Inflammatory macrophage treated with lipopolysaccharide for 1 hour (primary cell): ENCODE measurements at regions not wholly inside any gene's neighbourhood (a gene's known extent, or its start where the extent isn't known, plus 50 kb on each side); places are given as distances from the start of the nearest gene placed in this dataset.
"Not testable (repeated sequence)": the region's sequence is repeated elsewhere in the genome, so short reads cannot be mapped to it uniquely, and the experiment has no call there.

Source experiments
- DNase-seq, 2 donors: peaks; one replicate each; pipeline ENCODE4 v3.0.0-alpha.2; 2020 to 2022

GRCh38 chr6:155883741-155884140, 428.1 kb upstream of the NOX3 start:
- no peak for DNase-seq

- no peak for DNase-seq
Observed at GRCh38 chr6:155883334-155883731, 427.7 kb upstream of the NOX3 start.

- DNase-seq, result no peak
Observed at GRCh38 chr6:155882527-155883333, 427.1 kb upstream of the NOX3 start.

GRCh38 chr6:155881826-155882526, 426.3 kb upstream of the NOX3 start:
- DNase-seq, result peak in 1 of 2 donors; percentile 15

GRCh38 chr6:155880900-155881299, 425.3 kb upstream of the NOX3 start:
- peak; percentile 34 to 57 for DNase-seq

- DNase-seq, result no peak
Observed at GRCh38 chr6:155872961-155873360, 417.3 kb upstream of the NOX3 start.

- DNase-seq, result no peak
Observed at GRCh38 chr6:155867682-155868081, 412.0 kb upstream of the NOX3 start.

- not testable (repeated sequence) for DNase-seq
Observed at GRCh38 chr6:155866676-155867390, 411.2 kb upstream of the NOX3 start.

GRCh38 chr6:155861821-155862220, 406.2 kb upstream of the NOX3 start:
- DNase-seq, result no peak

GRCh38 chr6:155858906-155859305, 403.3 kb upstream of the NOX3 start:
- not testable (repeated sequence) for DNase-seq

- DNase-seq, result no peak
Observed at GRCh38 chr6:155854787-155855186, 399.1 kb upstream of the NOX3 start.

GRCh38 chr6:155853011-155853410, 397.4 kb upstream of the NOX3 start:
- DNase-seq, result no peak

GRCh38 chr6:155850408-155850841, 394.8 kb upstream of the NOX3 start:
- DNase-seq, result peak in 1 of 2 donors; percentile 15

GRCh38 chr6:155847711-155848110, 392.1 kb upstream of the NOX3 start:
- DNase-seq, result no peak

GRCh38 chr6:155837474-155837873, 381.8 kb upstream of the NOX3 start:
- DNase-seq, result no peak

GRCh38 chr6:155832596-155832995, 377.0 kb upstream of the NOX3 start:
- DNase-seq, result peak in 1 of 2 donors; percentile 0

- no peak for DNase-seq
Observed at GRCh38 chr6:155830531-155830930, 374.9 kb upstream of the NOX3 start.

- DNase-seq, result no peak
Observed at GRCh38 chr6:155829646-155830045, 374.0 kb upstream of the NOX3 start.

GRCh38 chr6:155828989-155829388, 373.4 kb upstream of the NOX3 start:
- DNase-seq, result no peak

- no peak for DNase-seq
Observed at GRCh38 chr6:155818698-155819097, 363.1 kb upstream of the NOX3 start.

- no peak for DNase-seq
Observed at GRCh38 chr6:155813548-155813947, 357.9 kb upstream of the NOX3 start.

GRCh38 chr6:155807243-155807642, 351.6 kb upstream of the NOX3 start:
- no peak for DNase-seq

- no peak for DNase-seq
Observed at GRCh38 chr6:155801046-155801445, 345.4 kb upstream of the NOX3 start.

- DNase-seq, result peak; percentile 7 to 20
Observed at GRCh38 chr6:155798876-155799275, 343.2 kb upstream of the NOX3 start.
